ENCODE measurements at regions not wholly inside any gene's neighbourhood (a gene's known extent, or its start where the extent isn't known, plus 50 kb on each side); places are given as distances from the start of the nearest gene placed in this dataset.

DNA sequence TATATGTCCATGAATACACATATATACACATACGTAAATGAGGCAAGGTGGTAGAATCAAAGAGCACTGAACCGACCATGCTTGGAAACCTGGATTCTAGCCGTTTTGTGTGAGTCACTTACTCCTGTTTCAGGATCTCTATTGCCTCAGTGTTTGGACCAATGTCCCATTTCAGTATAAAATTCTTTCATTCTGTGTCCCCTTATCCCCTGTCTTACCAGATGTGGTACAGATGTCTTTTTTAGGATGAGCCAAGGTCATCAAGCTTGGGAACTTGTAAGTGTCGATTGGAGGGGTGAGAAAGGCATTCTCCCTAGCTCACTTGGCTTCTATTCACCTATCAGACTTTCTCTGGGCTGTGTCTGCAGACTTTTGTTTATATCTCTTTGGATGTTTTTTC is 139.9 kb upstream of the CHL1 start:
- TF ChIP-seq, protein P1, sequence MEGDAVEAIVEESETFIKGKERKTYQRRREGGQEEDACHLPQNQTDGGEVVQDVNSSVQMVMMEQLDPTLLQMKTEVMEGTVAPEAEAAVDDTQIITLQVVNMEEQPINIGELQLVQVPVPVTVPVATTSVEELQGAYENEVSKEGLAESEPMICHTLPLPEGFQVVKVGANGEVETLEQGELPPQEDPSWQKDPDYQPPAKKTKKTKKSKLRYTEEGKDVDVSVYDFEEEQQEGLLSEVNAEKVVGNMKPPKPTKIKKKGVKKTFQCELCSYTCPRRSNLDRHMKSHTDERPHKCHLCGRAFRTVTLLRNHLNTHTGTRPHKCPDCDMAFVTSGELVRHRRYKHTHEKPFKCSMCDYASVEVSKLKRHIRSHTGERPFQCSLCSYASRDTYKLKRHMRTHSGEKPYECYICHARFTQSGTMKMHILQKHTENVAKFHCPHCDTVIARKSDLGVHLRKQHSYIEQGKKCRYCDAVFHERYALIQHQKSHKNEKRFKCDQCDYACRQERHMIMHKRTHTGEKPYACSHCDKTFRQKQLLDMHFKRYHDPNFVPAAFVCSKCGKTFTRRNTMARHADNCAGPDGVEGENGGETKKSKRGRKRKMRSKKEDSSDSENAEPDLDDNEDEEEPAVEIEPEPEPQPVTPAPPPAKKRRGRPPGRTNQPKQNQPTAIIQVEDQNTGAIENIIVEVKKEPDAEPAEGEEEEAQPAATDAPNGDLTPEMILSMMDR (IDR thresholded peaks at IDR 0.05) = no peak
- no peak for TF ChIP-seq ZFX (IDR thresholded peaks at IDR 0.05; ENCODE audit: borderline replicate concordance)
